Stimulated activated CD8-positive, alpha-beta memory T cell treated with anti-CD3 and anti-CD28 coated beads, Interleukin-15, amount 100 ng/mL, for 4 hours (primary cell): ENCODE measurements at regions not wholly inside any gene's neighbourhood (a gene's known extent, or its start where the extent isn't known, plus 50 kb on each side); places are given as distances from the start of the nearest gene placed in this dataset.

Experiments used
- DNase-seq, 2 donors: peaks; one replicate each; pipeline ENCODE4 v3.0.0-alpha.2; 2020; ENCODE audit warnings: low read depth in 2 of 2

DNA sequence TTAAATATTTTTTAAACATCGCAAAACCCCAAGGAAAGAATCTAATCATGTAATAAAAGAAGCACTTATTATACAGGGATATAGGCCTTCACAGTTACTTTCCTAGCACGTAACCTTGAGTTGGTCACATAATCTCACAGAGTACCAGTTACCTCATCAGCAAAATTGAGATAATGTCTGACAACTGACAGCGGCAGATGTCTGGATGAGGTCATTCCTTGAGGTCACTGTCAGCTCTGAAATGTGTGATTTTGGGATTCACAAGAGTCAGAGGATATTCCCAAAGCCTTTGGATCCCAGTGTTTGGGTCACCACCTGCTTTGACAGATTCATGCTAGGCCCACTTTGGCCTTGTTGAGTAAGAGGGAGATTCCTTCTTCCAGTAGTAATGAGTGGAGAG lies 151.4 kb upstream of the SEMA6D start:
- no peak for DNase-seq

DNA sequence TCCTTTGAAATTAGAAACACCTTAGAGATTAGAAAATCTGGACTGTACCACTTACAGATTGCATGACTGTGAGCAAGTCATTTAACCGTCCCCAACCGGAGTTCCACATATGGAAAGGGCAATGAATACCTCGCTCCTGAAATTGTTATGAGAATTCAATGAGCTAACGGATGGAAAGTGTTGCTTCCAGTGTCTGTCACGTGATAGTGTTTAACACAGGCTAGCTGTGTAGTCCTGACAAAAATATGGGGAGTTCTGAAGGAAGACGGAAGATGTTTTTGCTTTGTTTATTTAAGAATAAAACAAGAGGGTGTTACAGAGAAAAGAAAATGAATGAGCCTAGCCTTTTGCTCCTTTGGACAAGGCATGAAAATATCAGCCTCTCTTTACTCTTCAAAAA lies 150.7 kb upstream of the SEMA6D start:
- no peak for DNase-seq

DNA sequence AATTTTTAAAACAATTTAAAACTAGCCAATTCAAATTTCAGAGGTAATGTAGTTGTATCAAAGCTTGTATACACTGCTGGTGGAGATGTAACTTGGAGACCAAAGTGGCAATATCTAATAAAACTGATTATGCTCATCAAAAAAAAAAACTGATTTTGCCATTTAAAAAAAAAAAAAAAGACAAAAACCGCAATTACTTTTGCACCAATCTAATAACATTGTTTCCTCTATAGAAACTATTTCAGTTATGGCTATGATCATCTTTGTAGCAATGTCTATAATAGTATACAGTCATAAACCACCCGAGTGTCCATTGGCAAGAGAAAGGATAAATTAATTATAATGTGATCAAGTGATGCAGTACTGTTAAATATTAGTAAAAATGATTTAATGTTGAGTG lies 149.3 kb upstream of the SEMA6D start:
- no peak for DNase-seq

DNA sequence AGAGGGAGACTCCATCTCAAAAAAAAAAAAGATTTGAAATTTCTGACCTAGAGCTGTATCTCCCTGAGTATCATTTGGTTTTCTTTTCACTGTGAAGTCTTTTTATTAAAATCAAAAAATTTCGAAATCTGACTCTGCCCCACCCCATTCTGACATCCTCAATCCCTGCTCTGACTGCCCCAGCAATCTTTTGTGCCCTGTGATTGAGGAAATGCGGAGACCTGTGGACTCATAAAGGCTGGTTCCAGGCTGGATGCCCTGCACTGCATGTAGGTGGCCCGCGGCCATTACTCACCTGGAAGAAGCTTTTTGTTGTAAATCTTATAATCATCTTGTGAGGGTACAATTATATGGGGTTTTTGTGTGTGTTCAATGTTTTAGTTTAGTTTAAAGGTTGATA lies 147.3 kb upstream of the SEMA6D start:
- no peak for DNase-seq

DNA sequence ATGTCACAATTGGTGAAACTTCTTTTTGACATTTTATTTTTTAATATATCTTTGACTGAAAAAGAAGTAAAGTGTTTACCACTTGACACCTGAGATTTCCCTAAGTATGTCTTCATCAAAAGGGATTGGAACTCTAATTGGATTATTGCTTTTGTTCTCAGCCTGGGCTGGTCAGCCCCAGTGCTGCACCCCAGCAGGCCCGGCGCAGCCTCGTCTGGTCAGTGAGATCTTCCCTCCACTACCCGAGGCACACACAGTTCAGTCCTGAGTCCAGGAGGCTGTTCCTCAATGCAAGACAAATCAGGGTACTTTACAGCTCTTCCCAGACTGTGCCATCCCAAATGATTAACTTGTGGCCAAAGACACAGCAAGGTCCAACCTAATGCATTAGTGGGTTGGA lies 146.9 kb upstream of the SEMA6D start:
- no peak for DNase-seq

DNA sequence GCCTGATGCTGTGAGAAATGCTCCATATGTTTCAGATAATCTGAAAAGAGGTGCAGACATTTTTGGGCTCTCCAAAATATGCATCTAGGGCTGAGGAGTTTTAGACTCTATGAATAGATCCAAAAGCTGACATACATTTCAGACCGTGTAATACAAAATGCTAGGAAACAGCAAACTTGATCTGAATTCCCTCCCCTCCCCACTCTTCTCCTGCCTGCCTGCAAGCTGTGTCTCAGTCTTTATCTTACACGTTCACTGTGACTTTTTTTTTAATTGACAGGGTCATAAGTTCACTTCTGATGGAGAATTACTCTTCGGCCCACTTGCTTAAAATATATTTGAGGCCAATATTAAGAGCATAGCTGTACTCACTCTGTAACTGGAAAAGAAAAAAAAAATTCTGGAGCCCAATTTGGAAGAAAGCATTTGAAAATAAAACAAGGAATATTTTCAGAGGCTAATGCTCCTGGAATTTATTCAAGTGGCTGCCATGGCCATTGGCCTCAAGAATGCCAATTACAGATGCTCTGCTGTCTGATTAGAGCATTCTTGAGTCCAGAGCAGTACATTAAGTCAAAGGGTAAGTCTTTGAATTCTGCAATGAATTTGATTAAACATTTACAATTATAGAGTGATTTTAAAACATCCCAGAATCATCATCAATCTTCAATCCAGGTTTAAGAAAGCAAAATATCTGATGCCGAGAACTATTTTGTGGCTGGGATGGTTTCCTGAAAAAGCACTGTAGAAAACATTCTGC lies 146.2 kb upstream of the SEMA6D start:
- DNase-seq = no peak

DNA sequence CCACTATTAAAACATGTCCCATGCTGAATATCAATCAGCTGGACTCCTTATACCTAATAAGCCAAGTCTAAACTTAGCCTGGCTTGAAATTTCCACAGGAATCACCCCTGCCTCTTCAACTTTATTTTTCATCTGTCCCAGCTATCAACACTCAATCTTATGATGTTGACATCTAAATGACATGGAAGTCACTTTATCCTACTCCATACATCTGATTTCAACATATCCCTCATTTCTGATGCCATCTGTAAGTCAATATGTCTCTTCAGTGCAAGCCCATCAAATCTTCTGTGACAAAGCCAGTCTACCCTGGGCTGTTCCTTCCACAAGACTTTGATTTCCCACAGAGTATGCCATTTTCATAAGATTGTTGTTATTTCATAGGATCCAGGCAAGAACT lies 143.6 kb upstream of the SEMA6D start:
- no peak for DNase-seq

DNA sequence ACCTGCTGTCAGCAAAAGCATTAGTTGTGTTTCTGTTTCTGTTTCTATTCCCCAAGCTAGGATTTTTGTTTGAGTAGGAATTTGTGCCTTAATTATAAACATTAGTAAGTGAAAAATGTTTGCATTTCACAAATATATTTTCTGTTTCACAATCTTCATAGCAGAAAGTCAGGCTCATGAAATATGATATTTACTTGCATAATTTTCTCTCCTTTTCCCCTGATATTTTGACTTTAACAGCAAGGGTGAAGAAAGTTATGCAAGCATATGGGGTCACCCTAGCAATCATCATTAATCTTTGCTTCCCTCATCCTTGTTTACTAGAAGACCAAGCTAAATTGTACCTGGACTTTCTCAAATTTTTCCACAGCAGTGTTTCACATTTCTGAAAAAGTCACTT lies 140.3 kb upstream of the SEMA6D start:
- no peak for DNase-seq

DNA sequence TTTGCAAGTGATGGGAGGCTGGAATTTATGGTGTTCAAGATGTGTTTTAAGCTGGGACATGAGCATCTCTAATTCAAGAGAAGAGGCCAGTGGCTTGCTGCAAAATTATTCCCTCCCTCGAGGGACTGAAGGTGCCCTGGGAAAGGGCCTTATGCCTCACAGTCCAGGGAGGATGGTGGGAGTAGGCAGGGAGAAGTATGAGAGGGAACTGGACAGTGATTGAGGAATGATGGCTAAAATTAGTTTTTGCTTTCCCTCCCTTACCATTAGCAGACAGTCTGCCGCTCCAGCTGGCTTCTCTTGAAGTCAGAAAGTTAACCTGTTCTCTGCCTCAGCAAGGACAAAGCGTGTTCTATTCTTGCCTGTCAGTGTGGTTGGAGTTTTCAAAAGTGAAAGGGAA lies 139.8 kb upstream of the SEMA6D start:
- no peak for DNase-seq

DNA sequence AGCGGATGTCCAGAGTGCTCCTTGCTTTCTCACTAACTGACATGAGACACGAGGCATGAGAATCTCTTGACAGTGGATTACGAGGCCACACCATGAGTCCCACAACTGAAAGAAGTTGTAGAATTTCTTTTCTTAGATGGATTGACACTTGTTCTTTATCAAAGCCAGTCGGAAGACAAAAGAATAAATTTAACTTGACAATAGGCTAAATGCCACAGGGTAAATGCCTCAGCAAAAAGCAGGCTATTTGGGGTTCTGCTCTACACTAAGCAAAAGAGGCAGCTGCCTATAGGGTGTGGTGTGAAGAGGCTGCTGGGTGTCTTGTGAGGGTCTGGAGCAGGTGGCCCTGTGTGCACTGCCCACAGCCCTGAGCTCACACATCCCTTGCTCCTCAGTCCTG lies 135.1 kb upstream of the SEMA6D start:
- no peak for DNase-seq

DNA sequence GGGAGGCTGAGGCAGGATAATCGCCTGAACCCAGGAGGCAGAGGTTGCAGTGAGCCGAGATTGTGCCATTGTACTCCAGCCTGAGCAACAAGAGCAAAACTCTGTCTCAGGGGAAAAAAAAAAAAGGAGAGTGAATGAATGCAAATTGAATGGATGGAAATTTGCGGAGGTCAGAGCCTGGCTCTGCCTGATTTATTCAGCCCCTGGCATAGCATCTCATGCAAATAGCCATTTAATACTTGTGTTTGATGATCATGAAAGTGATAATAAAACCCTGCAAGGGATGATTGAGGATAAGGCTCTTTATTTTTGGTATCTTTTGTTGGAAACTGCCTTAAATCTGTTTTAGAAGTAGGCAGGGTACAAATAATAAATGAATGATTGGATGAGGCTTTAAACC lies 133.0 kb upstream of the SEMA6D start:
- DNase-seq = no peak

DNA sequence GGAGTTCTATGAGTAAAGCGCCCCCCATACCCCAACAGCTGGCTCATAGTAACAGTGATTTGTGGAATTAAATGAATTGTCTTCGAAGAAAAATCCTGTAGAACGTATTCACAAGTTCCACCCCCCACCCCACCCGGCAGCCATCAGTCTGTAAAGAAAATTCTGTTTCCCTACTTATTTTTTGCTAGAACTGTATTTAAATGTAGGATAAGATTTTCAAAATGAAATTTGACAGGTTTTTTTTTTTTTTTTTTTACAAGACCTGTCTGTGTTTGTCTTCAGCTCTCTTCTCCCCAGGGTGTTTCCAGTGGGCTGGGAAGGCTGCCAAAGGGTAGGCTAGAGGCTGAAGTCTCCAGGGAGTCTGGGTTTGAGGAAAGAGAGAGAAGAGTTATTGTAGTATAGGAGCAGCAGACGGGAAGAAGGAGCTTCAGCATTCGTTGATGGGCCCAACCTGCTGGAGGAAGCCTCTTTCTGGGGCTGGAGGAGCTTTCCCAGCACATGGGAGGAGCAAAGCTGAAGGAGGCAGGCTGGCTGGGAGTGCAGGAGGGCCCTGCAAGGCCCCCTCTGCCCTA lies 130.6 kb upstream of the SEMA6D start:
- no peak for DNase-seq

DNA sequence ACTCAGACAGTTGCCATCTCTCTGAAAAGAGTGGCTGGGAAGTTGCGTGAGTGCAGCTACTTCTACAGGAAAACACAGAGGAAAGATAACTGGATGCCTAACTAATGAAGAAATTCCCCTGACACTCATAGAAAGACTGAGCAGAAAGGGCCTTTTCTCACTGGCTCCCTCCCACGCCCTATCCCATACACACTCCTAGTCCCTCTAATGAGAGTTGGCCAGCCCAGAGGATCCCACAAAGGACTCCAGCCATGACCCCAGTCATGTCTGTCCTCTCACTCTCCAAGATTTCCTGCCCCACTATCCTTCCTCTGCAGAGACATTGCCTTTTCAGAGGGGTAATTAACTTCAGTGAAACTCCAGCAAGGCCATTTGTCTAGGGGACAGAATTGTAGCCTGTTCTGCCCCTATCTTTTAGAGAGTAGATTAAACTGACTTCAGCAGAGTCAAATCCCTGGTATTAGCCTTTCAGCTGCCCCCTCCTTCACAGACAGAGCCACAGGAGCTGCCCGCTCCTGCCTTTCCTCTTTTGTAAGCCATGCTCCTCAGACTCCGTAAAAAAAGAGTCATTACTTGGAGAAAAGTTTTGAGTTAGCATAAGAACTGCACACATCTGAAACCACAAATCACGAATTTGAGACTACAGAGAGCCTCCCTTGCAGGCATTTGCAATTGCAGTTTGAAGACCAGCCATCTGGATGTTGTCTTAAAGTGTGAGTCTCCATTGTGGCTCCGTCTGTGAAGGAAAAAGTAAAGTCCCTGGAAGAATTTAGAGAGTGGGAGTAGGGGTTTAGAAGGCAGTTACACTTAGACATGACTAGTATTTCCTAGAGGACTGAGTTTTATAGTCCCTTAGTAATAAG lies 129.1 kb upstream of the SEMA6D start:
- no peak for DNase-seq

DNA sequence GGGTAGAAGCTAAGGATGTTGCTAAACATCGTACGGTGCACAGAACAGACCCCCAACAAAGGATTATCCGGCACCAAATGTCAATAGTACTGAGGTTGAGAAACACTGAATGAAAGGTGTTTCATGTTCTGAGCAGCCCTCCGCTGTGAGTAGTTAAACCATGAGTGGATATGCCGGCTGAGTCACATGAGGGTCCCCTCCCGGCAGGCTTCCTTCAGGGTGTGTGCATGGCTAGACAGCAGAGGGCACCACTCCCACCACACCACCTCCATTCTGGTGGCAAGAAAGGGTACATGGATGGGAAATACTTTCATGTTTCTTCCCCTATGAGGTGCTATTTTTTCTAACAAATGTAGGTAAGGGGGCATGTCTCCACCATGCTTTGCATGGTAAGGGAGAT lies 128.3 kb upstream of the SEMA6D start:
- DNase-seq = no peak

DNA sequence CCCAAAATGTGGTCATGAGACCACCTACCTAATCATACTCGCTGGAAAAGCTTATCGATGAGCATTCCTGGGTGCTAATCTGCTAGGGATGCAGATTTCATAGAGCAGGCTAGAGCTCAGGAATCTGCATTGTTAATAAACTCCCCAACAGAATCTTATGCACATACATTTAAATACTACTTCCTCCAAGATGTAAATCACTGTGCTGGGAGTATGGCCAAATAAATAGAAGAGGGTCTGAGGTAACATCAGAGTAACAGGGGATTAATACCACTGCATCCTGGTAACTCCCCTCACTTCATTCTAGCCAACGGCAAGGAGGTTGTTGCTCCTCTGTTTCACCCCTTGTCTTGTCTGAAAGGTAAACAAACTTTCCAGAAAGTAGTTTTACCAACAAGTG lies 118.3 kb upstream of the SEMA6D start:
- no peak for DNase-seq

DNA sequence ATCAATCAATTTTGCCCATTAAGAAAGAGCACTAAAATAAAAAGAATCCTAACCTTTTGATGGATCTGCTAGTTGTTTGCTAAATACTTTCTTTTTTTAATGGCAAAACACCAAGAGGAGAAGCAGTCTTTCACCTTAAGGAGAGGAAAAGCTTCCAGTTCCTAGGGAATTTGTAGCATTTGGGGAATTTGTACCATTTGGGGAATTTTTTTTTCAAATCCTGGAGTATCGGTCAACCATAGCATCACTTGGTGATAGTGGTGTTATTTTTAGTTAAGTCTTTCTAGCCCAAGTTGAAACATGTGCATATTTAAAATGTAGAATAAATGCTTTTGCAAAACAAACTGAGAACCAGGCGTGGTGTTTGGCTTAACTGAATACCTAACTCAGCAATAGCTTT lies 117.5 kb upstream of the SEMA6D start:
- DNase-seq = no peak

DNA sequence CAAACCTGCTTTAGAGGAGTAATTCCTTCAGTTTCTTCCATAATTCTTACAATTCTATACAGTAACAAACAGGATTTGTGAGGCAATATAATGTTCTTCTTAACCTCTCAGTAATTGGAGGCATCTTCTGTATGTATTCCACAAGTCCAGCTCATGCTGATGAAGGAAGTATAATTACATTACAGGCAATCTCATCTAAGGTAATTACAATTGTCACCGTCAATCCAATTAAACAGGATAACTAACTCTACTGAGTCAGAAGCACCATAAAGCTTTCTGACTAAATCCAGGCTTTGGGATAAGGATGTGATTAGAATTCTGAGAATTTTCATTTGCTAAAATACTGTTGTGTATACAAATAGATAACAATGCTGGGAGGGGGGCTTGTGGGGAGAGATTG lies 115.2 kb upstream of the SEMA6D start:
- no peak for DNase-seq

DNA sequence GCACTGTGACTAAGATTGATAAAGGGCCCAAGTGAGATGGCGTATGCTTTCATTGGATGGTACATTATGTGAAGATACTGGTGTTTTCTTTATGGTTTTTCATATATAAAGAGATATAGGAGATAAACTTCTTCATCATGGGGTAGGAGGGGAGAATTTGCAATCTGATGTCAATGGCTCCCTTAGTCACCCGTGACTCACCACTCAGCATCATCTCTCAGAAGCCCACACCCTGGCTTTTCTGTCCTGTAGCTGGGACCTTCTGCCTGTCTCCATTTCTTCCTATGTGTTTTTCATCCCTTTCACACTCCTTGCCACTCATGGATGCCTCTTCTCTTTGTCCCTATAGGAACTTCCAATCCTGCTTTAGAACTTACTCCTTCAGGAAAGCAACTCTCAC lies 114.3 kb upstream of the SEMA6D start:
- DNase-seq = no peak

DNA sequence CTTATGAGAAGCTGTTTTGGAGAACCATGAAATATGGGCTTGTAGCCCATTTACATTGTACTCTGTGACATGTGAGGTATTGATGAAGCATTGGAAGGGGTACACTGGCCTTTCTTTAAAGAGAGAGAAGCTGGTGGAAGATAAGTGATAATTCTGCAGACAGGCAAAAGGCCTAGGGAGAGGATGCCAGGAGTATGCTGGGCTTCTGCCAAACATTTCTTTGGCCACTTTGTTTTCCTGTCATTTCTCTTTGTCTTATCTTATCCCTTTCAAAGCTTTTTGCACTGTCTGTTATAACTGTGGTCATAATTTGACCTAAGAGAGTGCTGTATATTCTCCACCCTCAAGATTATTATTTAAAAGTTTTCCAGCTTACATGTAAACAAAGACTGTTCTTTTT lies 109.6 kb upstream of the SEMA6D start:
- no peak for DNase-seq

DNA sequence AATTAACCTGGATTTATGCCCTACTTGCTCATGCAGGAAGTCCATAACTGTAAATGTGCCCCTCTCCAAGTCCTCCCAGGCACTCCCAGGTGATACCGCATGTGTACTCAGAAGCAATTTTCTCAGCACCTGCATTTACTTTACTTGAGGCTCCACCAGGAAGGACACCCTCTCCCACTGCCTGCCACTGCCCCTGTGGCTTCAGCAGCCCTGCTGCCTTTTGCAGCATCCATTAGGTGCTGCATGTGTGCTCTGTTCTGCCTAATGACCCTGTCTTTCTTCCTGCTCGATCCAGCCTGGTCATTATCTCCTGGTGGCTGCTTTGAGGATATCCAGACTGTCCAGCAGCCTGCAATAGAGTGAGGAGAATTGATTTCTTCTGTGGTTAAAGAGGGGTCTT lies 107.6 kb upstream of the SEMA6D start:
- no peak for DNase-seq

DNA sequence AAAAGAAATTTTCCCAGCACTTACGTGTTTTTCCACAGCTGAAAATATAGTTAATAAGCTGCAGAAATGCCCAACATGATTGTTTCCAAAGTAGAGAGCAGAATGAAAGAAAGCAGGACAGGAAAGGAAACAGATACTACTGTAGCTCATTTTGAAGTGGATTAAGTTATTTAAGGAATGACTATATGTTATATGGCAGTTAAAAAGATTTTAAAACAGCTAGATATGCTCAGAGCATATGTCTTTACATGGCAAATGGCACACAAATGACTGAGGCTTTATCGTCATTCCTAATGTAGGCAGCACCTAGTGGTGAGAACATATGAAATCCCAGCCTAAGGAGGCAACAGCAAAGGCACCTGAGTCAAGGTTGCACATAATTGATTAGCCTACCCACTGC lies 106.6 kb upstream of the SEMA6D start:
- no peak for DNase-seq

DNA sequence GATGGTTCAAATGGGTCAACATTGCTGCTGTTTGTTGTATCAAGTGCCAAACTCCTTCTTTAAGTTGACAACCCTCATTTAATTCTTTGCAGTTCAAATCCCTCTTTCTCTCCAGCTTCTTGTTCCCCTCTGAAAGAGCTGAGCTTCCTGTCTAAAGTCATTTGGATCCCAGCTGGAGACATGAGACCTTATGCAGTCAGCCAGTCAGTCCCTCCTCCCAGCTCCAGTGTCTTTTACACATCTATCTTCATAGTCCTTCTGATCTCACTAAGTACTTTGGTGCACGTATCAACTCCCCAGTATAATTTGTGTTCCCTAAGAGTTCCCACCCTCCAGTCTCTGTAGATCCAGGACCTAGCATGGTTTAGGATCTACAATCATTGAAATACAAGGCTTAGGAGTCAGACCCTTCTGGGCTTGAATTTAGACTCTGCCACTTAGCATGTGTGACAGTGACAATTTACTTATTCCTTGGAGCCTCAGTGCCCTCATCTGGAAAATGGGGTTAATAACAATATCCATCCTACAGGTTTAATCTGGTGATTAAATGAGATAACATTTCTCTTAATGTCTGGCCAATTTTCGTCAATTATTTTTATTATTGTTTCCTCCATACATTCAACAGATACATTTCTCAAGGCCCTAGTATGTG lies 102.8 kb upstream of the SEMA6D start:
- DNase-seq = no peak

DNA sequence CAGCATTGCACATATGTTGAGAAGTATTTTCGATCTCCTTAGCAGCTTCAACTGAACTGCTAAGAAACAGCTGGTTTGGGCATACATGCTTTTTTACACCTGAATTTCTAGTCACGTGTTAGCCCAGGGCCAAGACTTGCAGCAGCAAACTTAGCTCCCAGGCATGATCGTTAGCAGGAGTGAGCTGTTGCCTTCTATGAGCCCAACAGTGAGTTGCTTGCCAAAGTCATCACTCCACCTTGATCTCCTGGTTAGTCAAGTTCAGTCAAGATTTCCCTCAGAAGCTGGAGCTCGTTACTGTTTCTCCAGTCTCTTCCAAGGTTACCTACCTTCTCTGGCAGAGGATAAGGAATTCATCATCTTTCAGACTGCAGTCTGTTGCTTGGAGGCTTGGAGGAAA lies 100.4 kb upstream of the SEMA6D start:
- no peak for DNase-seq
